ENCODE measurements at regions not wholly inside any gene's neighbourhood (a gene's known extent, or its start where the extent isn't known, plus 50 kb on each side); places are given as distances from the start of the nearest gene placed in this dataset.

DNA sequence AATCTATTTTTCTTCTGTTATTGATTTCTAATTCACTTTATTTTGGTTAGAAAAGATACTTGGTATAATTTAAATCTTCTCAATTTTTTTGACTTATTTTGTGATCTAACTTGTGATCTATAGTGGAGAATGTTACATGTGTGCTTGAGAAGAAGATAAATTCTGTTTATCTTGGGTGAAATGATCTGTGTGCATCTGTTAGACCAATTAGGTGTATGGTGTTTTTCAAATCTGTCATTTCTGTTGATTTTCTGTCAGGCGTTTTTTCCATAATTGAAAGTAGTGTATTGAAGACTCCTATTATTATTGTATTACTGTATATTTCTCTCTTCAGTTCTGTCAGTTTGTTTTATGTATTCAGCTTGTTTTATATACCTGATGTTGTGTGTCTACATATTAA lies 1668.3 kb downstream of the PLA2G4A start:
- Histone ChIP-seq H3K27ac (ENCODE audit: low read length) (no peak overlapping the region), H3K4me3 (ENCODE audit: low read length) (no peak overlapping the region), H3K27me3 (ENCODE audit: insufficient read depth, low read depth, low read length) (no peaks in the 10 kb centered on the region), H3F3A (ENCODE audit: insufficient read depth, low read length, poor library complexity, severe bottlenecking) (no peaks in the 10 kb centered on the region), H3K9ac (ENCODE audit: low read length) (no peak overlapping the region), H3K9me2 (ENCODE audit: insufficient read depth, low read length) (no peaks in the 10 kb centered on the region), H4K20me1 (ENCODE audit: insufficient read depth) (no peaks in the 10 kb centered on the region), H2AFZ (ENCODE audit: low read depth, low read length) (no peak overlapping the region), H3K79me2 (replicated peaks; ENCODE audit: insufficient read depth, low read length) (no peaks in the 10 kb centered on the region), H3K4me2 (ENCODE audit: low read length) (no peak overlapping the region), H3K36me3 (ENCODE audit: insufficient read depth, low read length) (no peaks in the 10 kb centered on the region), H3K9me3 (ENCODE audit: low read length) (peaks cover 4% of the 10 kb centered on the region)
- TF ChIP-seq RAD21 (conservative IDR thresholded peaks at IDR 0.05) (no peak), EZH2 (IDR thresholded peaks at IDR 0.05; ENCODE audit: borderline replicate concordance, insufficient read depth, low read length, poor library complexity, severe bottlenecking) (no peak), SMC3 (conservative IDR thresholded peaks at IDR 0.05; ENCODE audit: poor library complexity) (no peak), POLR2AphosphoS5 (IDR thresholded peaks at IDR 0.05) (no peak), CTCF (IDR thresholded peaks at IDR 0.05; ENCODE audit: poor library complexity, severe bottlenecking) (no peak), MXI1 (conservative IDR thresholded peaks at IDR 0.05; ENCODE audit: poor library complexity, severe bottlenecking) (no peak), TAF1 (IDR thresholded peaks at IDR 0.05; ENCODE audit: low read depth) (no peak), EP300 (conservative IDR thresholded peaks at IDR 0.05; ENCODE audit: poor library complexity, severe bottlenecking) (no peak)
- TF ChIP-seq, protein P1, sequence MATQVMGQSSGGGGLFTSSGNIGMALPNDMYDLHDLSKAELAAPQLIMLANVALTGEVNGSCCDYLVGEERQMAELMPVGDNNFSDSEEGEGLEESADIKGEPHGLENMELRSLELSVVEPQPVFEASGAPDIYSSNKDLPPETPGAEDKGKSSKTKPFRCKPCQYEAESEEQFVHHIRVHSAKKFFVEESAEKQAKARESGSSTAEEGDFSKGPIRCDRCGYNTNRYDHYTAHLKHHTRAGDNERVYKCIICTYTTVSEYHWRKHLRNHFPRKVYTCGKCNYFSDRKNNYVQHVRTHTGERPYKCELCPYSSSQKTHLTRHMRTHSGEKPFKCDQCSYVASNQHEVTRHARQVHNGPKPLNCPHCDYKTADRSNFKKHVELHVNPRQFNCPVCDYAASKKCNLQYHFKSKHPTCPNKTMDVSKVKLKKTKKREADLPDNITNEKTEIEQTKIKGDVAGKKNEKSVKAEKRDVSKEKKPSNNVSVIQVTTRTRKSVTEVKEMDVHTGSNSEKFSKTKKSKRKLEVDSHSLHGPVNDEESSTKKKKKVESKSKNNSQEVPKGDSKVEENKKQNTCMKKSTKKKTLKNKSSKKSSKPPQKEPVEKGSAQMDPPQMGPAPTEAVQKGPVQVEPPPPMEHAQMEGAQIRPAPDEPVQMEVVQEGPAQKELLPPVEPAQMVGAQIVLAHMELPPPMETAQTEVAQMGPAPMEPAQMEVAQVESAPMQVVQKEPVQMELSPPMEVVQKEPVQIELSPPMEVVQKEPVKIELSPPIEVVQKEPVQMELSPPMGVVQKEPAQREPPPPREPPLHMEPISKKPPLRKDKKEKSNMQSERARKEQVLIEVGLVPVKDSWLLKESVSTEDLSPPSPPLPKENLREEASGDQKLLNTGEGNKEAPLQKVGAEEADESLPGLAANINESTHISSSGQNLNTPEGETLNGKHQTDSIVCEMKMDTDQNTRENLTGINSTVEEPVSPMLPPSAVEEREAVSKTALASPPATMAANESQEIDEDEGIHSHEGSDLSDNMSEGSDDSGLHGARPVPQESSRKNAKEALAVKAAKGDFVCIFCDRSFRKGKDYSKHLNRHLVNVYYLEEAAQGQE (IDR thresholded peaks at IDR 0.05; ENCODE audit: borderline replicate concordance): no peak

- Histone ChIP-seq H3K27me3 (ENCODE audit: insufficient read depth, low read depth, low read length) (no peaks in the 10 kb centered on the region), H3K9me3 (ENCODE audit: low read length) (peaks cover 4% of the 10 kb centered on the region), H3K27ac (ENCODE audit: low read length) (no peak overlapping the region), H2AFZ (ENCODE audit: low read depth, low read length) (no peak overlapping the region), H3K4me2 (ENCODE audit: low read length) (no peak overlapping the region), H4K20me1 (ENCODE audit: insufficient read depth) (no peaks in the 10 kb centered on the region), H3K79me2 (replicated peaks; ENCODE audit: insufficient read depth, low read length) (no peaks in the 10 kb centered on the region), H3K36me3 (ENCODE audit: insufficient read depth, low read length) (no peaks in the 10 kb centered on the region), H3K4me3 (ENCODE audit: low read length) (no peak overlapping the region), H3F3A (ENCODE audit: insufficient read depth, low read length, poor library complexity, severe bottlenecking) (no peaks in the 10 kb centered on the region), H3K9me2 (ENCODE audit: insufficient read depth, low read length) (no peaks in the 10 kb centered on the region), H3K9ac (ENCODE audit: low read length) (no peak overlapping the region)
- TF ChIP-seq, protein P1 (IDR thresholded peaks at IDR 0.05; ENCODE audit: borderline replicate concordance): no peak
These were observed 1670.9 kb downstream of the PLA2G4A start for GRCh38 chr1:188499690-188500089.
